ENCODE measurements at regions not wholly inside any gene's neighbourhood (a gene's known extent, or its start where the extent isn't known, plus 50 kb on each side); places are given as distances from the start of the nearest gene placed in this dataset.
"Not testable (repeated sequence)": the region's sequence is repeated elsewhere in the genome, so short reads cannot be mapped to it uniquely, and the experiment has no call there.

DNA sequence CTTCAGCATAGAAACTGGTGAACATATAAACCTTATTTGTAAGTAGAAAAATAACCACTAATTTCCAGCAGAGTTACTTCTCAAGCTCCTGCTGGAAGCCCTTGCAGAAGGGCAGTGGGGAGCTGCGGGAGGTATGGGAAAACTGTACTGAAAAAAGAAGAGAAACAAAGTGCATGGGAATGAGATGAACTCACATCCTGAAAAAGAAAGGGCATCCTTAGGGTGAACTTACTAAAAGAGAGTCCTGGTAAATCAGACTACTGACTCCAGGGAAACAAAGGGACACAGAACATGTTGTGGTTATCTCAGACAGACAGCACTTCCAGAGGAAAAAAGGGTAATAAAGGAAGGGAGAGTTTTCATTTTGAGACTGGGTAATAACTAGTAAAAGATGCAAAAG, 515.1 kb downstream of the RPL10L start:
- no peaks in the 10 kb centered on the region for H3K4me1 ChIP-seq
- DNase-seq: no peak
- TF ChIP-seq, protein P1, sequence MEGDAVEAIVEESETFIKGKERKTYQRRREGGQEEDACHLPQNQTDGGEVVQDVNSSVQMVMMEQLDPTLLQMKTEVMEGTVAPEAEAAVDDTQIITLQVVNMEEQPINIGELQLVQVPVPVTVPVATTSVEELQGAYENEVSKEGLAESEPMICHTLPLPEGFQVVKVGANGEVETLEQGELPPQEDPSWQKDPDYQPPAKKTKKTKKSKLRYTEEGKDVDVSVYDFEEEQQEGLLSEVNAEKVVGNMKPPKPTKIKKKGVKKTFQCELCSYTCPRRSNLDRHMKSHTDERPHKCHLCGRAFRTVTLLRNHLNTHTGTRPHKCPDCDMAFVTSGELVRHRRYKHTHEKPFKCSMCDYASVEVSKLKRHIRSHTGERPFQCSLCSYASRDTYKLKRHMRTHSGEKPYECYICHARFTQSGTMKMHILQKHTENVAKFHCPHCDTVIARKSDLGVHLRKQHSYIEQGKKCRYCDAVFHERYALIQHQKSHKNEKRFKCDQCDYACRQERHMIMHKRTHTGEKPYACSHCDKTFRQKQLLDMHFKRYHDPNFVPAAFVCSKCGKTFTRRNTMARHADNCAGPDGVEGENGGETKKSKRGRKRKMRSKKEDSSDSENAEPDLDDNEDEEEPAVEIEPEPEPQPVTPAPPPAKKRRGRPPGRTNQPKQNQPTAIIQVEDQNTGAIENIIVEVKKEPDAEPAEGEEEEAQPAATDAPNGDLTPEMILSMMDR (IDR thresholded peaks at IDR 0.05): no peak
- TF ChIP-seq POLR2A (IDR thresholded peaks at IDR 0.05): no peak
- intact Hi-C loops (cut with DNase I): no loop called here
- WGBS, 2 donors: 67 to 81% methylated on average over 1 of the region's 1 CpG
- no peaks in the 10 kb centered on the region for H3K36me3 ChIP-seq
- no peaks in the 10 kb centered on the region for H3K9me3 ChIP-seq
- H3K4me3 ChIP-seq (replicated peaks in 1 of 3): no peak overlapping the region
- H3K27me3 ChIP-seq: no peaks in the 10 kb centered on the region
- no peak overlapping the region for H3K27ac ChIP-seq

- Histone ChIP-seq H3K27ac (no peak overlapping the region), H3K9me3 (no peaks in the 10 kb centered on the region), H3K27me3 (no peaks in the 10 kb centered on the region), H3K4me1 (no peaks in the 10 kb centered on the region), H3K36me3 (no peaks in the 10 kb centered on the region), H3K4me3 (replicated peaks in 1 of 3) (no peak overlapping the region)
- TF ChIP-seq, protein P1 (IDR thresholded peaks at IDR 0.05): no peak
- no peak for TF ChIP-seq POLR2A (IDR thresholded peaks at IDR 0.05)
- WGBS, 2 donors: 92% methylated on average over 2 of the region's 2 CpGs; no CpG with 5 or more reads in 1 of the 2 donors
- intact Hi-C loops (cut with DNase I): no loop called here
- no peak for DNase-seq
These were observed 543.4 kb downstream of the RPL10L start for GRCh38 chr14:46108228-46108627.

GRCh38 chr14:46100901-46101300, 550.7 kb downstream of the RPL10L start:
- intact Hi-C loops (cut with DNase I); H3K27me3 ChIP-seq; H3K4me3 ChIP-seq (replicated peaks in 1 of 3); H3K9me3 ChIP-seq; H3K27ac ChIP-seq; H3K36me3 ChIP-seq; DNase-seq; H3K4me1 ChIP-seq: not testable (repeated sequence)
- WGBS, 2 donors: 88 to 90% methylated on average over 7 to 8 of the region's 8 CpGs

DNA sequence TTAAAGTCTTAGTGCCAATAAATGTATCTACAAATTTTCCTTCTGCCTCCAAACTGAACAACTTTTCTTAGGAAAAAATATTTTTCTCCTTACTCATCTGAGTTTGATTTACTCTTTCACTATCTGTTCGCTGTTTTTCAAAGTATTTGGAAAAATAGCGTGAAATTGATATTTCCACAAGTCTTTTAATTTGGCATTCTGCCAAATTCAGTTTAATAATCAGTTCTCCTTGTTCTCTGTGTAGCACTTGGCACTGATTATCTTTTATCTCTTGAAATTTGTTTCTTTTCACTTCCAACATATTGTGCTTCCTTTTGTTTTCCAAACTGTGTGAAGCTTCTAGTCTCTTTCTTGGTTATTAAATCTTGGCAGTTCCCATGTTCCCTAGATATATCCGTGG, 559.8 kb downstream of the RPL10L start:
- intact Hi-C loops (cut with DNase I): no loop called here
- Histone ChIP-seq H3K36me3 (no peaks in the 10 kb centered on the region), H3K9me3 (no peaks in the 10 kb centered on the region), H3K4me1 (no peaks in the 10 kb centered on the region), H3K27ac (no peak overlapping the region), H3K27me3 (no peaks in the 10 kb centered on the region), H3K4me3 (replicated peaks in 1 of 3) (no peak overlapping the region)
- WGBS, 2 donors: 71 to 76% methylated on average over 3 of the region's 3 CpGs
- DNase-seq: no peak
- TF ChIP-seq, protein P1 (IDR thresholded peaks at IDR 0.05): no peak
- no peak for TF ChIP-seq POLR2A (IDR thresholded peaks at IDR 0.05)

DNA sequence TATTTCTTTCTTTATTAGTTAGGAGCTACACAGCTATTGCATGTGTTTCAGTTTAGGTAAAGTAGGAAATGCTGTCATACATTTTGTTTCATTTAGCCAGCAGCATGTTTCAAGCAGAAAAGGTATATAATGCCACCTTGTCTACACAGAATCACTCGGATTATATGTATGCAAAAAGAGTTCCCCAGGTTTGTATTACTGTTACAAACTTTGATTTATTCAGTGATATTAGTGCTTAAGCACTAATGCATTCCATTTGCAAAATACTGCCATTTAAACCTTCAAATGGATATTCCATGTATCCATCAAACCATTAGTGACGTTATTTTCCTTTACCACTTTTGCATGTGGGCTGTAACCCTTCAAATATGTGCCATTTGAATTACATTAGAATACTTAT, 564.0 kb downstream of the RPL10L start:
- intact Hi-C loops (cut with DNase I): no loop called here
- TF ChIP-seq, protein P1 (IDR thresholded peaks at IDR 0.05): no peak
- no peak for TF ChIP-seq POLR2A (IDR thresholded peaks at IDR 0.05)
- Histone ChIP-seq H3K27me3 (no peaks in the 10 kb centered on the region), H3K9me3 (no peaks in the 10 kb centered on the region), H3K4me1 (no peaks in the 10 kb centered on the region), H3K27ac (no peak overlapping the region), H3K36me3 (no peaks in the 10 kb centered on the region), H3K4me3 (replicated peaks in 1 of 3) (no peak overlapping the region)
- DNase-seq: no peak
- 79 to 83% methylated on average over 2 of the region's 2 CpGs for WGBS, 2 donors

DNA sequence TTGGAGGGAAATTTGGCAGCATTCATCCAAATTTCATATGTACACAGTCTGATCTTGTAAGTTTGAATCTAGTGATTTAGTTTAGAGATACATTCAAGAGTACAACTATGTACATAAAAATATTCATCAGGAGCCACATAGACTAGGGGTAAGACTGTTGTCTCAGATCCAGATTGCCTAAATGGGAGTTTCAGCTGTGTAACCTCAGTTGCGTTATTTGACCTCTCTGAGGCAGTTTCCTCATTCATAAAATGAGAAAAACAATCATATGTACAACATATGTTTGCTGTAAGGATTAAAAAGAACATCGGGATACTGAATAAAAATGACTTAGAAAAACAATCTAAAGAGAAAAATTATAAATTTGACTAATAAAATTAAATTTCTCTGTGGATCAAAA, 577.5 kb downstream of the RPL10L start:
- Histone ChIP-seq H3K4me1 (no peaks in the 10 kb centered on the region), H3K36me3 (no peaks in the 10 kb centered on the region), H3K4me3 (replicated peaks in 1 of 3) (no peak overlapping the region), H3K27me3 (no peaks in the 10 kb centered on the region), H3K9me3 (no peaks in the 10 kb centered on the region), H3K27ac (no peak overlapping the region)
- no peak for DNase-seq
- 87 to 92% methylated on average over 2 of the region's 2 CpGs for WGBS, 2 donors
- no peak for TF ChIP-seq POLR2A (IDR thresholded peaks at IDR 0.05)
- TF ChIP-seq, protein P1 (IDR thresholded peaks at IDR 0.05): no peak
- intact Hi-C loops (cut with DNase I): no loop called here

Measured in thyroid gland (tissue), 4 donors.